Natural killer cell (primary cell): ENCODE measurements at regions not wholly inside any gene's neighbourhood (a gene's known extent, or its start where the extent isn't known, plus 50 kb on each side); places are given as distances from the start of the nearest gene placed in this dataset.

Experiments used
- ATAC-seq, 3 donors: fragments of 150-1000 bp in 2 of 3; fragments of 200-7000 bp in 1 of 3; cut with Tn5 transposase; 1 replicate in 1 of 3; 2 replicates in 2 of 3; pipeline ENCODE4 v1.10.0; 2021; ENCODE audit warnings: mild to moderate bottlenecking in 2 of 3, moderate library complexity in 2 of 3
- DNase-seq, 2 donors: peaks; one replicate each; pipeline versions ENCODE4 v3.0.0 to v3.0.0-alpha.2; 2013 to 2021; ENCODE audit warnings: mixed read lengths in 1 of 2
- H3K27ac ChIP-seq: one replicate; pipeline ENCODE4 v1.5.1; 2013; ENCODE audit warnings: mild to moderate bottlenecking, low read length
- H3K27me3 ChIP-seq: one replicate; pipeline ENCODE4 v1.6.1; 2013; ENCODE audit warnings: low read length; ENCODE audit not compliant: control insufficient read depth, insufficient read depth
- H3K36me3 ChIP-seq: one replicate; pipeline ENCODE4 v1.6.1; 2013; ENCODE audit warnings: low read length; ENCODE audit not compliant: control insufficient read depth, insufficient read depth
- H3K4me1 ChIP-seq: one replicate; pipeline ENCODE4 v1.6.1; 2013; ENCODE audit warnings: low read length; ENCODE audit not compliant: control insufficient read depth, insufficient read depth
- H3K4me3 ChIP-seq: one replicate; pipeline ENCODE4 v1.5.1; 2013; ENCODE audit warnings: low read length
- H3K9me3 ChIP-seq: one replicate; pipeline ENCODE4 v1.6.1; 2013; ENCODE audit warnings: low read length; ENCODE audit not compliant: control insufficient read depth, insufficient read depth
- H3K27ac Mint-ChIP-seq, 2 donors: one replicate each; pipeline ENCODE4 v1.8.0; 2022; ENCODE audit warnings: mild to moderate bottlenecking in 2 of 2, mixed read lengths in 2 of 2, moderate library complexity in 1 of 2
- H3K27me3 Mint-ChIP-seq, 2 donors: one replicate each; pipeline ENCODE4 v1.8.0; 2022; ENCODE audit warnings: low read depth in 2 of 2, mixed read lengths in 2 of 2
- H3K36me3 Mint-ChIP-seq: one replicate; pipeline ENCODE4 v1.8.0; 2022; ENCODE audit warnings: mixed read lengths
- H3K4me1 Mint-ChIP-seq, 2 donors: one replicate each; pipeline ENCODE4 v1.8.0; 2022; ENCODE audit warnings: mixed read lengths in 2 of 2
- H3K4me3 Mint-ChIP-seq: one replicate; pipeline ENCODE4 v1.8.0; 2022; ENCODE audit warnings: mild to moderate bottlenecking, moderate library complexity, mixed read lengths
- H3K9me3 Mint-ChIP-seq, 2 donors: one replicate each; pipeline ENCODE4 v1.8.0; 2022; ENCODE audit warnings: mixed read lengths in 2 of 2
- CTCF ChIP-seq: fragments of 200-600 bp; IDR thresholded peaks from one replicate; pipeline ENCODE4 v1.8.0; 2022; ENCODE audit warnings: antibody characterized with exemption
- WGBS: methylation state at CpG from one replicate; pipeline ENCODE4 v1.1.7; 2013; ENCODE audit warnings: missing lambda C conversion rate; ENCODE audit not compliant: insufficient coverage; 5-methylcytosine and 5-hydroxymethylcytosine counted together
- intact Hi-C: fragments of 100-400 bp; cut with micrococcal nuclease; formaldehyde crosslinking; loops from one replicate; pipeline ENCODE4 v1.14.2; 2022

- H3K36me3 ChIP-seq = no peaks in the 10 kb centered on the region
- no peak overlapping the region for H3K4me3 ChIP-seq
- H3K9me3 ChIP-seq = no peaks in the 10 kb centered on the region
- no peaks in the 10 kb centered on the region for H3K27me3 ChIP-seq
- DNase-seq = no peak
- H3K4me3 Mint-ChIP-seq = no peak overlapping the region
- H3K9me3 Mint-ChIP-seq = peaks cover 0 to 2% of the 10 kb centered on the region in 2 donors
- no peaks in the 10 kb centered on the region for H3K4me1 Mint-ChIP-seq
- 40% methylated on average over 1 of the region's 1 CpG for WGBS
- H3K27ac ChIP-seq = no peak overlapping the region
- H3K27me3 Mint-ChIP-seq = no peaks in the 10 kb centered on the region
- intact Hi-C loops = no loop called here
- H3K4me1 ChIP-seq = no peaks in the 10 kb centered on the region
- TF ChIP-seq CTCF = no peak
- H3K36me3 Mint-ChIP-seq = no peaks in the 10 kb centered on the region
- no peak for ATAC-seq
- no peak overlapping the region for H3K27ac Mint-ChIP-seq
Measured at GRCh38 chr4:74583089-74583700, 138.3 kb downstream of the AREG start.

GRCh38 chr4:74583757-74584156, 138.8 kb downstream of the AREG start:
- no peak for ATAC-seq
- Mint-ChIP-seq H3K9me3 (peaks cover 0 to 2% of the 10 kb centered on the region in 2 donors), H3K27me3 (no peaks in the 10 kb centered on the region), H3K27ac (no peak overlapping the region), H3K4me1 (no peaks in the 10 kb centered on the region), H3K36me3 (no peaks in the 10 kb centered on the region), H3K4me3 (no peak overlapping the region)
- Histone ChIP-seq H3K36me3 (no peaks in the 10 kb centered on the region), H3K27me3 (no peaks in the 10 kb centered on the region), H3K4me1 (no peaks in the 10 kb centered on the region), H3K4me3 (no peak overlapping the region), H3K9me3 (no peaks in the 10 kb centered on the region), H3K27ac (no peak overlapping the region)
- DNase-seq = no peak
- intact Hi-C loops = no loop called here
- TF ChIP-seq CTCF = no peak

- no peak overlapping the region for H3K4me3 ChIP-seq
- DNase-seq = no peak
- Mint-ChIP-seq H3K9me3 (peaks cover 2 to 5% of the 10 kb centered on the region in 2 donors), H3K27ac (no peak overlapping the region), H3K27me3 (no peaks in the 10 kb centered on the region), H3K4me3 (no peak overlapping the region), H3K36me3 (no peaks in the 10 kb centered on the region), H3K4me1 (no peaks in the 10 kb centered on the region)
- no peaks in the 10 kb centered on the region for H3K4me1 ChIP-seq
- no peak for ATAC-seq
- intact Hi-C loops = no loop called here
- no peaks in the 10 kb centered on the region for H3K36me3 ChIP-seq
- H3K27me3 ChIP-seq = no peaks in the 10 kb centered on the region
- WGBS = 90% methylated on average over 4 of the region's 5 CpGs
- no peaks in the 10 kb centered on the region for H3K9me3 ChIP-seq
- H3K27ac ChIP-seq = no peak overlapping the region
- no peak for TF ChIP-seq CTCF
Measured at GRCh38 chr4:74588350-74588749, 143.4 kb downstream of the AREG start.

- Histone ChIP-seq H3K9me3 (no peaks in the 10 kb centered on the region), H3K4me1 (no peaks in the 10 kb centered on the region), H3K27me3 (no peaks in the 10 kb centered on the region), H3K4me3 (no peak overlapping the region), H3K27ac (no peak overlapping the region), H3K36me3 (no peaks in the 10 kb centered on the region)
- TF ChIP-seq CTCF = no peak
- DNase-seq (no peak), ATAC-seq (no peak)
- intact Hi-C loops = no loop called here
- Mint-ChIP-seq H3K4me3 (no peak overlapping the region), H3K4me1 (no peaks in the 10 kb centered on the region), H3K27ac (no peak overlapping the region), H3K27me3 (no peaks in the 10 kb centered on the region), H3K36me3 (no peaks in the 10 kb centered on the region), H3K9me3 (peaks cover 0 to 5% of the 10 kb centered on the region in 2 donors)
Measured at GRCh38 chr4:74590476-74590875, 145.5 kb downstream of the AREG start.
